GM10266 (cell line): ENCODE measurements at regions not wholly inside any gene's neighbourhood (a gene's known extent, or its start where the extent isn't known, plus 50 kb on each side); places are given as distances from the start of the nearest gene placed in this dataset.

Experiments used
- DNase-seq: peaks from one replicate; pipeline ENCODE4 v3.0.0; 2012; ENCODE audit errors: extremely low spot score
- CTCF ChIP-seq: IDR thresholded peaks from 2 replicates; pipeline ENCODE4 v1.5.1; 2012; ENCODE audit warnings: mild to moderate bottlenecking, low read depth; ENCODE audit not compliant: control insufficient read depth, insufficient read depth; ENCODE audit errors: missing control alignments

DNA sequence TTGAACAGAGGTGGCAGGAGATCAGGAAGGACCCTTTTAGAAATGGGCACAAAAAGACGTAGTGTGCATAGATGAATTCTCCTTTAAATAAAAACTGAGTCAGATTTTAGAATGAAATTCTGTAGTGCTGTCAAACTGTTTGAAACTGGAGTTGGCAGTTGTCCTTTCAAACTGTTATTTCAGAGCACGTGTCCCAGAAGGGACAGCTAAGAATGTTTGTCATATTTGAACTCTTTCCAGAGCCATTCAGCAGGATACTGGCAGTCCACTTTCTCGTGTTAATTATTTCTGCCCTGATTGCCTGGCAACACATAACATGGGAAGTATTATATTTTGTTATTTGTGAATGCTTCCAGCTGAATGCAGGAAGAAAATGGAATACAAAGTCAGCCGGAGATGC is 212.3 kb upstream of the DPYD start:
- no peak for DNase-seq
- no peak for TF ChIP-seq CTCF

GRCh38 chr1:98130408-98130807 is 209.6 kb upstream of the DPYD start:
- DNase-seq: no peak
- no peak for TF ChIP-seq CTCF

- no peak for DNase-seq
- TF ChIP-seq CTCF: no peak
Observed at GRCh38 chr1:98129491-98129890, 208.7 kb upstream of the DPYD start.

- no peak for TF ChIP-seq CTCF
- DNase-seq: no peak
Observed at GRCh38 chr1:98126740-98127139, 205.9 kb upstream of the DPYD start.

GRCh38 chr1:98121646-98122045 is 200.8 kb upstream of the DPYD start:
- DNase-seq: no peak
- TF ChIP-seq CTCF: no peak

DNA sequence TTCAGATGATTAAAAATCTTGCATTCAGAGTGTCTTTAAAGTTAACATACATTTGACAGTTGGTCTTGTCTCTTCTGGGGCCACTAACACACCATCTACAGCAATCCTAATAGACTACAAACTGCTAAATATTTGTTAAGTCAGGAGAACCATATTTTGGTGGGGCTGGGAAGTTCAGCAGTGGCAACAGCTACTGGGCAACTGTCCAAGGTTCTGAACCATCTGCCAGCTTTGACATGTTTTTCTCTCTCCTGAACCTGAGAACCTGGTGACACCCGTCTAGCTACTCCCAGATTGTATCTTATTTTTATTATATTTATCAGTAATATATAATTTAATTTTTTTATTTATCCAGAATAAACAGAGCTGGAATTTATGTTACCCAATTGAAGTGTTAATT is 199.0 kb upstream of the DPYD start:
- no peak for DNase-seq
- no peak for TF ChIP-seq CTCF

DNA sequence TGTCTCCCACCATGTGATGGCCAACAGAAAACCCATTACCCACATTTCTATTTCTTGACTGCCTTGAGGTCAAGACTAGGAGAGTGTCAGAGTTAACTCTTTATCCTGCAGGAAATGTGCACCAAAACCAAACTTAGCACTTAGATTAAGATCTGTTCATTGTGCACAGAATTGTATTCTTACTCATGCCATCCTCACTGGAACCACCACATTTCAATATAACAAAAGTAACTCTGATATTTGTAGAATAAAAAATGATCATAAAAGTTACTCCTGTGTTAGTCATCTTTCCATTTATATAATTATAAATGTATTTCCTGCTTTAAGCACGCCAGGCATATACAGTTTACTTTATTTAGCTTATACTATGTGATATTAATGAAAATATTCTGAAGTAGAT is 193.0 kb upstream of the DPYD start:
- no peak for DNase-seq
- TF ChIP-seq CTCF: no peak

- DNase-seq: no peak
- no peak for TF ChIP-seq CTCF
Observed at GRCh38 chr1:98112626-98113025, 191.8 kb upstream of the DPYD start.
